AG09319 (cell line): ENCODE measurements at regions not wholly inside any gene's neighbourhood (a gene's known extent, or its start where the extent isn't known, plus 50 kb on each side); places are given as distances from the start of the nearest gene placed in this dataset.

Experiments
- DNase-seq: peaks from one replicate; pipeline ENCODE4 v3.0.0-alpha.2; 2010; ENCODE audit warnings: low read depth; ENCODE audit errors: extremely low read depth
- CTCF ChIP-seq: IDR thresholded peaks from 2 replicates; pipeline ENCODE4 v1.5.1; 2011; ENCODE audit warnings: low read depth, mild to moderate bottlenecking, inconsistent platforms, low read length, moderate library complexity

GRCh38 chr20:16842486-16843120 is 94.4 kb downstream of the OTOR start:
- no peak for TF ChIP-seq CTCF
- no peak for DNase-seq

- TF ChIP-seq CTCF, result no peak
- DNase-seq, result no peak
Observed at GRCh38 chr20:16844406-16844805, 96.2 kb downstream of the OTOR start.

GRCh38 chr20:16846006-16846405 is 97.8 kb downstream of the OTOR start:
- no peak for DNase-seq
- no peak for TF ChIP-seq CTCF

- no peak for DNase-seq
Observed at GRCh38 chr20:16848061-16848460, 99.9 kb downstream of the OTOR start.

GRCh38 chr20:16848526-16848925 is 100.4 kb downstream of the OTOR start:
- no peak for DNase-seq
- no peak for TF ChIP-seq CTCF

More at GRCh38 chr20:16848061-16848460, 99.9 kb downstream of the OTOR start:
- no peak for TF ChIP-seq CTCF

GRCh38 chr20:16860914-16861313 is 112.8 kb downstream of the OTOR start:
- DNase-seq, result no peak
- no peak for TF ChIP-seq CTCF

GRCh38 chr20:16861708-16862107 is 113.5 kb downstream of the OTOR start:
- TF ChIP-seq CTCF, result no peak
- no peak for DNase-seq
